ENCODE measurements at regions not wholly inside any gene's neighbourhood (a gene's known extent, or its start where the extent isn't known, plus 50 kb on each side); places are given as distances from the start of the nearest gene placed in this dataset.
"Not testable (repeated sequence)": the region's sequence is repeated elsewhere in the genome, so short reads cannot be mapped to it uniquely, and the experiment has no call there.

DNA sequence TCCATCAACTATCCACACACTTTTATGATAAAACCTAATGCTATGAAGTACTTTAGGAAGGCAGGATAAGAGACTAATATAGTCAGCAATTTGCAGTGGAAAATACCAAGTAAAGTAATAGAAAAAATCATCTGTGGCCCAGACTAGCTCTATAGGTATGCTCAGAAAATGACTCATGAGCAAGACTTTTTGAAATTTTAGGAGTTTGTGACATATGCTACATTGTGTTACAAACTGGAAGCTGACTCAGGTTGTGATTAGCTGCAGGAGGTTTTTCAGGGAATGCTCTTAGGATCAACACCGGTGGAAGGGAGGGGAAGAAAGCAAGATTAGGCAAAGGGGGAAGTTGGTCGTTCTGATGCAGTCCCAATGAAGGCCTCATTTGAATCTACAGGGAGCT lies 56.1 kb downstream of the FEZF1 start:
- DNase-seq (ENCODE audit: low read depth in 3 of 3, low spot score in 2 of 3) = no peak

DNA sequence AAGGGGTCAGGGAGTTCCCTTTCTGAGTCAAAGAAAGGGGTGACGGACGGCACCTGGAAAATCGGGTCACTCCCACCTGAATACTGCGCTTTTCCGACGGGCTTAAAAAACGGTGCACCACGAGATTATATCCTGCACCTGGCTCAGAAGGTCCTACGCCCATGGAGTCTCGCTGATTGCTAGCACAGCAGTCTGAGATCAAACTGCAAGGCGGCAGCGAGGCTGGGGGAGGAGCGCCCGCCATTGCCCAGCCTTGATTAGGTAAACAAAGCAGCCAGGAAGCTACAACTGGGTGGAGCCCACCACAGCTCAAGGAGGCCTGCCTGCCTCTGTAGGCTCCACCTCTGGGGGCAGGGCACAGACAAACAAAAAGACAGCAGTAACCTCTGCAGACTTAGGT lies 65.8 kb downstream of the FEZF1 start:
- not testable (repeated sequence) for DNase-seq (ENCODE audit: low read depth in 3 of 3, low spot score in 2 of 3)

DNA sequence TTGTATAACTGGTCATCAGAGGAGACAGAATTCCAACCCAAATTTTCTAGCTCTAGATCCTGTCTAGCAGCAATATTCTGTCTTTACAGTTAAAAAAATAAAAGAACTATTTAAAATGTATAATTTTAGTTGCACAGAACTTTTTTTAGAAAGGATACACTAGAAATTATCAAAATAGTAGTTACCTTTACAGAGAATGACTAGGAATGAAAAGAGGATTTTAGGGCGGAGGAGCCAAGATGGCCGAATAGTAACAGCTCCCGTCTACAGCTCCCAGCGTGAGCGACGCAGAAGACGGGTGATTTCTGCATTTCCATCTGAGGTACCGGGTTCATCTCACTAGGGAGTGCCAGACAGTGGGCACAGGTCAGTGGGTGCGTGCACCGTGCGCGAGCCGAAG lies 66.3 kb downstream of the FEZF1 start:
- DNase-seq (ENCODE audit: low read depth in 3 of 3, low spot score in 2 of 3) = not testable (repeated sequence)

- no peak for DNase-seq (ENCODE audit: low read depth in 3 of 3, low spot score in 2 of 3)
These were observed 78.7 kb downstream of the FEZF1 start for GRCh38 chr7:122225874-122226273.

GRCh38 chr7:122219253-122219865 lies 75.3 kb upstream of the AASS start:
- DNase-seq (ENCODE audit: low read depth in 3 of 3, low spot score in 2 of 3) = peak; percentile 4 to 10 (median 5)

DNA sequence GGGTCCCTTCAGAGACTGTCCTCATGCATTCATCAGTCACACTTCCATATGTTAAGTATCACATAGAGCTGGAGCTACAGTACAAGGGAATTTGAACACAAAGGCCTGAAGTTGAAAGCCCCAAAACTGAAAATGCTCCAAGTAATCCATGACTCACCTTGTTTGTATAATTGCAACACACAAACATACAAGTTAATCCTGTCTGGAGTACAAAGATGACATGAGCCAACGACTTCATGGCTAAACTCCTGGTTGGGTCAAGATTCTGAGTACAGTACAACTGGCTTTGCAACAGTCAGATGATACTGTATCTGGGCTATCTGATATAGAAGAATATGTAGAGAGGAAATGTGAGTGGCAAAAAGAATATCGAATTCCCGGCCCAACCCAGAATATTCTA lies 73.1 kb upstream of the AASS start:
- no peak for DNase-seq (ENCODE audit: low read depth in 3 of 3, low spot score in 2 of 3)

DNA sequence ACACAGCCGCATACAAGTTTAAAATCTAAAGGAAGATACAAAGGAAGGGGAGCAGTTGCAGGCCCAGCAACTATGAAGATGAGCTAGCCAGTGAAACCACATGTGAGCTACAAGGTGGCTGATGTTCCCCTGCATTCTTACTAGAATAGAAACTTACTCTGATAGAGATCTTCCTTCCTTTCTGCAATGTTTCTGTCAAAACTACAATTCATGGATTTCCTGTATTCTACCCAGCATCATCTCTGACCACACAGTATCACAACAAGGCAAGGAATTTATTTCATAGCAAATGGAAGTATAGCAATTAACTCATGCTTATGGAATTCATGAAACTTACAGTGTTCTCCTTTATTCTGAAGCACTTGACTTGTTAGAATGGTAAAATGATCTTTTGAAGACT lies 68.7 kb upstream of the AASS start:
- DNase-seq (ENCODE audit: low read depth in 3 of 3, low spot score in 2 of 3) = no peak

DNA sequence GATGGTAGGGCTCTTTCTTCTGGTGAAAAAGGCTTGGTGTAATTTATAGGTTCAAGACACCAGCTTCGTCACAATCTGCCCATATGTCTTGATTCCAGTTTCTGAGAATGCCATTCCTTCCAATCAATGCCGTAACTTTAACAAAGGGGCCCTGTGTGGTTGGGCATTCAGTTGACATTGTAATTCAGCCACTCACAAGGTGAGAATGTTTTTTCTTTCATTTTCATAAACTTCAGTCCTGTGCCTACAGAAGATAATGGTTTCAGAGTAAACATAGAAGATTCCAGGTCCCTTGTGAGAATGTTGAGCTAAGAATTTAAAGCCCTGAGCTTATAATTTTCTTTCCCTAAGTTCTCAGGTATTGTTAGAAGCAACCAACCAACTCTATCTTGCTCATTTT lies 67.3 kb upstream of the AASS start:
- DNase-seq (ENCODE audit: low read depth in 3 of 3, low spot score in 2 of 3) = no peak

GRCh38 chr7:122206985-122207384 lies 62.9 kb upstream of the AASS start:
- DNase-seq (ENCODE audit: low read depth in 3 of 3, low spot score in 2 of 3) = no peak

DNA sequence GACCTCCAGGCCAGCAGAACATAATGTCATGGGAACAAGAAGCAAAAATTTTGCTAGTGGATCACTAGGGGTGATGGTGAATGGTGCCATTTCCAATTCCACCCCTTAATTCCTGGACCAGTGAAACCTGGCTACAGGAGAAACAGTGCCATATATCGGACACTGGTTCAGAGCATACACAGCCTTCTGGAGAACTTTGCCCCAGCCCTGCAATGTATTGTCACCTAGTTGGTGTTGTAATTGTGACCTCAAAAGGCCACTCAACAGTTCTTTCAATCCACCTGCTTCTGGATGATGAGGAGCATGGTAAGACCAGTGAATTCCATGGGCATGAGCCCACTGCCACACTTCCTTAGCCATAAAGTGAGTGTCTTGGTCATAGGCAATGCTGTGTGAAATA lies 59.8 kb upstream of the AASS start:
- DNase-seq (ENCODE audit: low read depth in 3 of 3, low spot score in 2 of 3) = no peak

GRCh38 chr7:122200888-122201287 lies 56.8 kb upstream of the AASS start:
- DNase-seq (ENCODE audit: low read depth in 3 of 3, low spot score in 2 of 3) = no peak

DNA sequence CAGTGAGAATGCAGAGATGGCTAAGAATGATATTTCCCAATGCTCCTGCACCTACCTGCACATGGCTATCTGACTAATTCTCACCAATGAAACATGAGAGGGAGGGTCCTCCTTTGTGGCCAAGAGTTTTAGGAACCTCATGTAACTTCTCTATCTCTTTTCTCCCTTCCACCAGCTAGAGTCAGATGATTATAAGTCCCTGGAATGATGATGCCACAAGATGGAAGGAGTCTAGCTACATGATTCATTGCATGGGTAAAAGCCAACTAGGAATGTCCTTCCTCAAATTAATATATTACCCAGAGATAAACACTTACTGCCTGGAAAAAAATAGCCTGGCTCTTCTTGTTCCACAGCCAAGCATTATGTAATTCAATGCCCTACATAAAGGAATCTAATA lies 55.1 kb upstream of the AASS start:
- DNase-seq (ENCODE audit: low read depth in 3 of 3, low spot score in 2 of 3) = no peak

DNA sequence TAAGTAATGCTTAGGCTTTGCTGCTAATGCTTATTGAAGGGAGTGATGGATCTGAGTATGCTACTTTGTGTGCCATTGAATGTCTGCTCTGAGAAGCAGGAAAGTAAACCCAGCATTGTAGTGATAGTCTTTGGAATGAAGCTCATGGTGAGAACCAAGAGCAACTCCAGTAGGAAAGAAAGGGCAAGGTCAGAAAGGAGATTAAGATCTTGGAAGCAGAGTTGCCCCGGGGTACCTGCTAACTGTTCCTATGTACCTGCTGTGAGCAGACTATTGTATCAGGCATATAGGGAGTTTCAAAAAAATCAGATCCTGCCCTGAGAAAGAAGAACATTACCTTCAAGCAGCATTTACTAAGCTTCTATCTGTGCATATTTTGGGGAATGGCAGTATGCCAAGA lies 54.5 kb upstream of the AASS start:
- DNase-seq (ENCODE audit: low read depth in 3 of 3, low spot score in 2 of 3) = no peak

All from right renal cortex interstitium (tissue), 3 donors.